Fibroblast of pulmonary artery (primary cell): ENCODE measurements at regions not wholly inside any gene's neighbourhood (a gene's known extent, or its start where the extent isn't known, plus 50 kb on each side); places are given as distances from the start of the nearest gene placed in this dataset.

Experiments used
- DNase-seq: peaks from one replicate; pipeline ENCODE4 v3.0.0-alpha.2; 2010; ENCODE audit warnings: low read depth
- H3K4me3 ChIP-seq: replicated peaks from 2 replicates; pipeline ENCODE4 v1.5.1; 2011; ENCODE audit warnings: low read depth, mild to moderate bottlenecking, control low read depth, low read length, moderate library complexity
- TF ChIP-seq, protein P1 (sequence below): IDR thresholded peaks from 2 replicates; pipeline ENCODE4 v1.5.1; 2011; ENCODE audit warnings: mild to moderate bottlenecking, control low read depth, low read length, inconsistent platforms; ENCODE audit errors: missing control alignments

DNA sequence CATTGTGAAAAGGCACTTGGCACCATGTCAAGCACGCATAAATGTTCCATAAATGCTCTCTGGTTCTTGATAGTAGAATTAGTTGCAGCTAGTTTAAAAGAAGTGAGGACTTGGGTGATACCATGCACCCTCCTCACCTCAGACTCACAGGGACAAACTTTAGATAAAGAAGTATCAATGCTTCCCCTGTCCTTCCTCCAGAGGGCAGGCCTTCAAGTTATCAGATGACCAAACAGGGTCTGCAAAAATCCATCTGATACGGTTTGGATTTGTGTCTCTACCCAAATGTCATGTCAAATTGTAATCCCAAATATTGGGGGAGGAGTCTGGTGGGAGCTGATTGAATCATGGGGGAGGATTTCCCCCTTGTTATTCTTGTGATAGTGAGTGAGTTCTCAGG, 54.1 kb downstream of the C1QL2 start:
- H3K4me3 ChIP-seq = no peak overlapping the region
- TF ChIP-seq, protein P1, sequence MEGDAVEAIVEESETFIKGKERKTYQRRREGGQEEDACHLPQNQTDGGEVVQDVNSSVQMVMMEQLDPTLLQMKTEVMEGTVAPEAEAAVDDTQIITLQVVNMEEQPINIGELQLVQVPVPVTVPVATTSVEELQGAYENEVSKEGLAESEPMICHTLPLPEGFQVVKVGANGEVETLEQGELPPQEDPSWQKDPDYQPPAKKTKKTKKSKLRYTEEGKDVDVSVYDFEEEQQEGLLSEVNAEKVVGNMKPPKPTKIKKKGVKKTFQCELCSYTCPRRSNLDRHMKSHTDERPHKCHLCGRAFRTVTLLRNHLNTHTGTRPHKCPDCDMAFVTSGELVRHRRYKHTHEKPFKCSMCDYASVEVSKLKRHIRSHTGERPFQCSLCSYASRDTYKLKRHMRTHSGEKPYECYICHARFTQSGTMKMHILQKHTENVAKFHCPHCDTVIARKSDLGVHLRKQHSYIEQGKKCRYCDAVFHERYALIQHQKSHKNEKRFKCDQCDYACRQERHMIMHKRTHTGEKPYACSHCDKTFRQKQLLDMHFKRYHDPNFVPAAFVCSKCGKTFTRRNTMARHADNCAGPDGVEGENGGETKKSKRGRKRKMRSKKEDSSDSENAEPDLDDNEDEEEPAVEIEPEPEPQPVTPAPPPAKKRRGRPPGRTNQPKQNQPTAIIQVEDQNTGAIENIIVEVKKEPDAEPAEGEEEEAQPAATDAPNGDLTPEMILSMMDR = no peak
- DNase-seq = no peak

DNA sequence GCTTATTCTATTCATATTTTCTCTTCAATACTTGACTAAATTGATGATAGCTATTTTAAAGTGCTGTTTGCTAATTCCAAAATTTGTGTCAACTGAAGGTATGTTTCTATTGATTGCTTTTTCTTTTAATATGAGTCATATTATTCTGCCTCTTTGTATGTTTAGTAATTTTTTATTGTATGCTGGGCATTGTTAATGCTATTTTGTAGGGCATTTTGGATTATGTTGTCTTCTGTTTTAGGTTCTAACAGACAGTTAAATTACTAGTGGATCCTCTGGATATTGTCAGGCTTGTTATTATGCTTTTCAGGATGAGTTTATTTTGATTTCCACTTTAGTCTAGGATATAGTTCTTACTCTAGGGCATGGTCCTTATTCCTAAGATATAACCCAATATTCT, 55.6 kb downstream of the C1QL2 start:
- no peak for DNase-seq
- H3K4me3 ChIP-seq = no peak overlapping the region
- TF ChIP-seq, protein P1 = no peak

DNA sequence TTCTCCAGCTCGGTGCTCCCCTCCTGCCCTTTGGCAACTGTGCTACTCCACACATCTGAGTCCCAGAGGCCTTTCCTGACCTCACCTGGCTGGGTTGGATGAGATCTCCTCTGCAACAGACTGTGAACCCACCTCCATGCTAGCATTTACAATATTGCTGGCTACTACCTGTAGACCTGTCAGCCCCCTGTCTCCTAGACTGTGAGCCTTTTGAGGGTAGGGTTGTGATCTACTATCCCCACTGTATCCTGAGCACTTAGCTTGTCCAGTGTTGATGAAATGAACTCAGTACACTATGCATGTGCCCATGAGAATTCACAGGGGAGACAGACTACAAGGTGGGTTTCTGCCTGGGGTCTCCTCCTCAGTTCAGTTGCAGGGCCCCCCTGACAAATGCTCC, 70.1 kb downstream of the C1QL2 start:
- H3K4me3 ChIP-seq = no peak overlapping the region
- no peak for DNase-seq
- TF ChIP-seq, protein P1 = no peak

DNA sequence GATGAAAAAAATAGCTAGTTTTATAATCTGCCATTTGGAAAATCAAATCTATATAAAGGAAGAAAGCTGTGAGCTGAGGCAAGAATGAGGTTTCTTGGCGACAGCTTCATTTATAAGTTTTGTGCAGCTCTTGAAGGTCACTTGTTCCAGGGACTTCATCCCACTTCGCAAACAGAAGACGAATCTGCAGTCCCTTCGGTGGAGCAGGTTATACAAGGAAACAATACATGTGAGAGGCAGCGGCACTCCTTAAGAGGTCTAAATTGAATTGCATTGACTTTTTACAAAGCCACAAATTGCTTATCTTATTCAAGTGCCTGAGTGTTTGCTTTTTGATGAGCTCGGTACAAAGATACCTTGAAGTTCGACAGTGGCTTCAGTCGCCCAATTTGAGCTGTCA, 72.2 kb downstream of the C1QL2 start:
- no peak for DNase-seq
- H3K4me3 ChIP-seq = no peak overlapping the region
- TF ChIP-seq, protein P1 = no peak

DNA sequence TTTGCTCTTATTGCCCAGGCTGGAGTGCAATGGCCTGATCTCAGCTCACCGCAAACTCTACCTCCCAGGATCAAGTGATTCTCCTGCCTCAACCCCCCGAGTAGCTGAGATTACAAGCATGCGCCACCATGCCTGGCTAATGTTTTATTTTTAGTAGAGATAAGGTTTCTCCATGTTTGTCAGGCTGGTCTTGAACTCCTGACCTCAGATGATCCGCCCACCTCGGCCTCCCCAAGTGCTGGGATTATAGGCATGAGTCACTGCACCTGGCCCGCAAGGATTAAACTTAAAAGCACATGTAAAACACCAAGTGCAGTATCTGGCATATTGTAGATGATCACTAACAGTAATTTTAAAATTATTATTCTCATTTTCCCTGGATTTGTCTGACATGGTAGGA, 72.9 kb downstream of the C1QL2 start:
- no peak for DNase-seq
- no peak overlapping the region for H3K4me3 ChIP-seq
- TF ChIP-seq, protein P1 = no peak

DNA sequence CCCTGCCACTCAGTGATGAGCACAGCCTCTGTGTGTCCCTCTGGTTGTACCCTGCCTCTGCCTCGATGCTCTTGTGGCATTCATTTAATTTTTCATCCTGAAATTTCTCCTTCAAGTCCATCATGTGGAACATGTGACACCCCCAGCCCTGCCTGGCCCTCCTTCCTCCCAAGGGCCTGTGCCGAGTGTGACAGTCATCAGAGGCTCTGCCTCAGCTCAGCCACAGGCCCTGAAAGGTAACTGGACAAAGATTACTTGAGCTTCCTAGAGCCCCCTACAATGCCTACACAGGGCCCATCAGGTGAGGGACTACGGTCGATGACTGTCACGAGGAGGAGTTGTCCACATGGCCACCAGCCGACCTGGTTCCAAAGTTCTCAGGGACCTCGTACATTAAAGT, 75.1 kb downstream of the C1QL2 start:
- TF ChIP-seq, protein P1 = no peak
- no peak overlapping the region for H3K4me3 ChIP-seq
- no peak for DNase-seq

DNA sequence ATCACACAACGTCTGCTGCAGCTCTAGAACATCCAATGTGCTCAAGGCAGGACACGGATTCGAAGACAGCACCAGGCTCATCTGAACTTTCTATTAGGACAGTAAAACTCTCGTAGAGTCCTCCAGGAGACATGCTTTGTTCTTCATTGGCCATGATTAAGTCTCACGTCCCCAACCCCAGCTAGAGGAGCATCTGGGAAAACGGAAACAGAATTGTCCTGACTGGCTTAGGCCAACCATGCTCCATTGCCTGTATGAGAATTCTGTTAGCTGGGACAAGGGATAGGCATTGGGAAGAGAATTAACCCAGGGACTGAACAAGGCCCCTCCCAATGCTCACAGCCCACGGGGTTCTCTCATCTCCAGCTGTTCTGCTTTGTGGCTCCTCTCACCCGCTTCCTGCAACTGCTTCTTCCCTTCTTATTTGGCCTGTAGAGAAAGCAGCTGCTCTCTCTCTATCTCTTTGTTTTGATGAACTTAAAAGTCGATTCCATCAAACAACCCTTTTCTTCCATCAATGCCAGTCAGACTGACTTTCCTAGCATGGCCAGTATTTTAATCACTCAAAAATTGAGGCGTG, 75.6 kb downstream of the C1QL2 start:
- no peak for DNase-seq
- TF ChIP-seq, protein P1 = no peak
- H3K4me3 ChIP-seq = no peak overlapping the region
